ENCODE measurements at regions not wholly inside any gene's neighbourhood (a gene's known extent, or its start where the extent isn't known, plus 50 kb on each side); places are given as distances from the start of the nearest gene placed in this dataset.

DNA sequence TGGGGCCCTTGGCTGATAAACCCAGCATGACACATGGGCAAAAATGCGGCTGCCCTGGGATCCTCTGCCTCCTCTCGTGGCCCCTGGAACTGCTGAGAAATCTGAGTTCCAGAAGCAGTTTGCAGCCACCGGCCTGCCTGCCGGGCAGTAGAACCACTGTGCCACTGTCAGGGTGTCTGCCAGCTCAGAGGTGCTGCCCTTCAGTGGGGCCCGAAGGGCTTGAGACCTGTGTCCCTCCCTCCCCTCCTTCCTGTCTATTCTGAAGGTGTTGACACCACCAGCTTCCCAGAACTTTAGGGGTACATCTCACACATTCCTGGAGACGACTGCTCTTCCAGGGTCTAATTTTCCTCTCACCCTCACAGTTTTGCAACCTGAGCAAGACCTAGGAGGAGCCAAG lies 88.2 kb upstream of the POMGNT2 start:
- TF ChIP-seq, protein P1, sequence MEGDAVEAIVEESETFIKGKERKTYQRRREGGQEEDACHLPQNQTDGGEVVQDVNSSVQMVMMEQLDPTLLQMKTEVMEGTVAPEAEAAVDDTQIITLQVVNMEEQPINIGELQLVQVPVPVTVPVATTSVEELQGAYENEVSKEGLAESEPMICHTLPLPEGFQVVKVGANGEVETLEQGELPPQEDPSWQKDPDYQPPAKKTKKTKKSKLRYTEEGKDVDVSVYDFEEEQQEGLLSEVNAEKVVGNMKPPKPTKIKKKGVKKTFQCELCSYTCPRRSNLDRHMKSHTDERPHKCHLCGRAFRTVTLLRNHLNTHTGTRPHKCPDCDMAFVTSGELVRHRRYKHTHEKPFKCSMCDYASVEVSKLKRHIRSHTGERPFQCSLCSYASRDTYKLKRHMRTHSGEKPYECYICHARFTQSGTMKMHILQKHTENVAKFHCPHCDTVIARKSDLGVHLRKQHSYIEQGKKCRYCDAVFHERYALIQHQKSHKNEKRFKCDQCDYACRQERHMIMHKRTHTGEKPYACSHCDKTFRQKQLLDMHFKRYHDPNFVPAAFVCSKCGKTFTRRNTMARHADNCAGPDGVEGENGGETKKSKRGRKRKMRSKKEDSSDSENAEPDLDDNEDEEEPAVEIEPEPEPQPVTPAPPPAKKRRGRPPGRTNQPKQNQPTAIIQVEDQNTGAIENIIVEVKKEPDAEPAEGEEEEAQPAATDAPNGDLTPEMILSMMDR (conservative IDR thresholded peaks at IDR 0.05; ENCODE audit: low read depth, low read length) = no peak
- no peak for TF ChIP-seq EZH2 (IDR thresholded peaks at IDR 0.05; ENCODE audit: borderline replicate concordance, low read depth, low read length, poor library complexity, severe bottlenecking)

Data from A673 (cell line).